Panc1 (cell line): ENCODE measurements at regions not wholly inside any gene's neighbourhood (a gene's known extent, or its start where the extent isn't known, plus 50 kb on each side); places are given as distances from the start of the nearest gene placed in this dataset.

ENCODE experiments used
- CTCF ChIP-seq: fragments of 450-650 bp; IDR thresholded peaks from 2 replicates; pipeline ENCODE4 v1.5.1; 2017; ENCODE audit warnings: mild to moderate bottlenecking
- POLR2AphosphoS5 ChIP-seq: IDR thresholded peaks from 2 replicates; pipeline ENCODE4 v1.6.1; 2012; ENCODE audit warnings: mild to moderate bottlenecking, low read depth, low read length, moderate library complexity

- TF ChIP-seq CTCF (no peak), POLR2AphosphoS5 (no peak)
Observed at GRCh38 chr2:128513961-128514283, 195.3 kb upstream of the HS6ST1 start.
